Esophagus squamous epithelium (tissue), 4 donors: ENCODE measurements at regions not wholly inside any gene's neighbourhood (a gene's known extent, or its start where the extent isn't known, plus 50 kb on each side); places are given as distances from the start of the nearest gene placed in this dataset.

Source experiments
- CTCF ChIP-seq, 6 experiments: fragments of 450-650 bp in 4 of 6; fragments of 200-600 bp in 2 of 6; sonication (generic) in 2 of 6; IDR thresholded peaks; one replicate each; pipeline ENCODE4 v1.5.1; 2016 to 2019; ENCODE audit warnings: antibody characterized with exemption in 6 of 6, mild to moderate bottlenecking in 4 of 6, moderate library complexity in 4 of 6
- POLR2A ChIP-seq, 4 donors: fragments of 450-650 bp; IDR thresholded peaks; one replicate each; pipeline ENCODE4 v1.6.1; 2017; ENCODE audit warnings: antibody characterized with exemption in 4 of 4, mild to moderate bottlenecking in 4 of 4, moderate library complexity in 3 of 4

GRCh38 chr13:59442461-59442860 is 721.3 kb downstream of the DIAPH3 start:
- TF ChIP-seq CTCF (IDR thresholded peaks at IDR 0.05): no peak
- no peak for TF ChIP-seq POLR2A (IDR thresholded peaks at IDR 0.05)
